ENCODE measurements at regions not wholly inside any gene's neighbourhood (a gene's known extent, or its start where the extent isn't known, plus 50 kb on each side); places are given as distances from the start of the nearest gene placed in this dataset.

- no peak overlapping the region for H3K27ac ChIP-seq
- H3K4me1 ChIP-seq (replicated peaks), result peaks cover 18% of the 10 kb centered on the region
- H3K36me3 ChIP-seq, result no peaks in the 10 kb centered on the region
- H3K4me3 ChIP-seq, result no peak overlapping the region
- H3K9me3 ChIP-seq (replicated peaks), result no peaks in the 10 kb centered on the region
- no peaks in the 10 kb centered on the region for H3K27me3 ChIP-seq (replicated peaks)
- DNase-seq (ENCODE audit: low read depth in 1 of 2, low spot score in 2 of 2), result no peak
These were observed 72.2 kb upstream of the COL13A1 start for GRCh38 chr10:69729326-69730048.

GRCh38 chr10:69730251-69731156 lies 71.2 kb upstream of the COL13A1 start:
- Histone ChIP-seq H3K27ac (no peak overlapping the region), H3K4me3 (no peak overlapping the region), H3K36me3 (no peaks in the 10 kb centered on the region), H3K27me3 (replicated peaks) (no peaks in the 10 kb centered on the region), H3K9me3 (replicated peaks) (no peaks in the 10 kb centered on the region), H3K4me1 (replicated peaks) (peaks cover 20% of the 10 kb centered on the region)
- DNase-seq (ENCODE audit: low read depth in 1 of 2, low spot score in 2 of 2), result no peak

GRCh38 chr10:69731184-69731583 lies 70.5 kb upstream of the COL13A1 start:
- H3K36me3 ChIP-seq, result no peaks in the 10 kb centered on the region
- H3K27me3 ChIP-seq (replicated peaks), result no peaks in the 10 kb centered on the region
- no peak overlapping the region for H3K4me3 ChIP-seq
- DNase-seq (ENCODE audit: low read depth in 1 of 2, low spot score in 2 of 2), result peak; percentile 54 to 57
- no peak overlapping the region for H3K27ac ChIP-seq
- no peaks in the 10 kb centered on the region for H3K9me3 ChIP-seq (replicated peaks)
- peaks cover 20% of the 10 kb centered on the region for H3K4me1 ChIP-seq (replicated peaks)

GRCh38 chr10:69731698-69732097 lies 70.0 kb upstream of the COL13A1 start:
- Histone ChIP-seq H3K27me3 (replicated peaks) (no peaks in the 10 kb centered on the region), H3K4me1 (replicated peaks) (peaks cover 20% of the 10 kb centered on the region), H3K27ac (no peak overlapping the region), H3K4me3 (no peak overlapping the region), H3K9me3 (replicated peaks) (no peaks in the 10 kb centered on the region), H3K36me3 (no peaks in the 10 kb centered on the region)
- no peak for DNase-seq (ENCODE audit: low read depth in 1 of 2, low spot score in 2 of 2)

- H3K36me3 ChIP-seq, result no peaks in the 10 kb centered on the region
- no peak overlapping the region for H3K27ac ChIP-seq
- peaks cover 20% of the 10 kb centered on the region for H3K4me1 ChIP-seq (replicated peaks)
- H3K9me3 ChIP-seq (replicated peaks), result no peaks in the 10 kb centered on the region
- DNase-seq (ENCODE audit: low read depth in 1 of 2, low spot score in 2 of 2), result no peak
- no peaks in the 10 kb centered on the region for H3K27me3 ChIP-seq (replicated peaks)
- H3K4me3 ChIP-seq, result no peak overlapping the region
These were observed 69.4 kb upstream of the COL13A1 start for GRCh38 chr10:69732147-69732825.

- H3K9me3 ChIP-seq (replicated peaks), result no peaks in the 10 kb centered on the region
- H3K4me1 ChIP-seq (replicated peaks), result peaks cover 20% of the 10 kb centered on the region
- no peak overlapping the region for H3K4me3 ChIP-seq
- H3K27ac ChIP-seq, result no peak overlapping the region
- no peaks in the 10 kb centered on the region for H3K36me3 ChIP-seq
- H3K27me3 ChIP-seq (replicated peaks), result no peaks in the 10 kb centered on the region
- DNase-seq (ENCODE audit: low read depth in 1 of 2, low spot score in 2 of 2), result no peak
These were observed 68.9 kb upstream of the COL13A1 start for GRCh38 chr10:69732826-69733150.

GRCh38 chr10:69733791-69734261 lies 67.9 kb upstream of the COL13A1 start:
- Histone ChIP-seq H3K4me3 (no peak overlapping the region), H3K4me1 (replicated peaks) (peaks cover 20% of the 10 kb centered on the region), H3K27ac (no peak overlapping the region), H3K36me3 (no peaks in the 10 kb centered on the region), H3K27me3 (replicated peaks) (no peaks in the 10 kb centered on the region), H3K9me3 (replicated peaks) (no peaks in the 10 kb centered on the region)
- no peak for DNase-seq (ENCODE audit: low read depth in 1 of 2, low spot score in 2 of 2)

- no peak for DNase-seq (ENCODE audit: low read depth in 1 of 2, low spot score in 2 of 2)
- no peak overlapping the region for H3K4me3 ChIP-seq
- H3K36me3 ChIP-seq, result no peaks in the 10 kb centered on the region
- H3K9me3 ChIP-seq (replicated peaks), result no peaks in the 10 kb centered on the region
- H3K27me3 ChIP-seq (replicated peaks), result no peaks in the 10 kb centered on the region
- no peak overlapping the region for H3K27ac ChIP-seq
- peaks cover 26% of the 10 kb centered on the region for H3K4me1 ChIP-seq (replicated peaks)
These were observed 67.3 kb upstream of the COL13A1 start for GRCh38 chr10:69734416-69734796.

- Histone ChIP-seq H3K27me3 (replicated peaks) (no peaks in the 10 kb centered on the region), H3K36me3 (no peaks in the 10 kb centered on the region), H3K4me1 (replicated peaks) (peaks cover 31% of the 10 kb centered on the region), H3K27ac (no peak overlapping the region), H3K9me3 (replicated peaks) (no peaks in the 10 kb centered on the region), H3K4me3 (no peak overlapping the region)
- DNase-seq (ENCODE audit: low read depth in 1 of 2, low spot score in 2 of 2), result no peak
These were observed 66.8 kb upstream of the COL13A1 start for GRCh38 chr10:69734797-69735468.

- no peak overlapping the region for H3K27ac ChIP-seq
- H3K27me3 ChIP-seq (replicated peaks), result no peaks in the 10 kb centered on the region
- peaks cover 30% of the 10 kb centered on the region for H3K4me1 ChIP-seq (replicated peaks)
- H3K9me3 ChIP-seq (replicated peaks), result no peaks in the 10 kb centered on the region; the same call in 1 of the 2 replicates
- no peaks in the 10 kb centered on the region for H3K36me3 ChIP-seq
- H3K4me3 ChIP-seq, result no peak overlapping the region
- no peak for DNase-seq (ENCODE audit: low read depth in 1 of 2, low spot score in 2 of 2)
These were observed 64.6 kb upstream of the COL13A1 start for GRCh38 chr10:69736886-69737641.

GRCh38 chr10:69738071-69738470 lies 63.6 kb upstream of the COL13A1 start:
- no peaks in the 10 kb centered on the region; the same call in 1 of the 2 replicates for H3K9me3 ChIP-seq (replicated peaks)
- no peak for DNase-seq (ENCODE audit: low read depth in 1 of 2, low spot score in 2 of 2)
- no peaks in the 10 kb centered on the region for H3K36me3 ChIP-seq
- peaks cover 30% of the 10 kb centered on the region for H3K4me1 ChIP-seq (replicated peaks)
- H3K4me3 ChIP-seq, result no peak overlapping the region
- no peak overlapping the region for H3K27ac ChIP-seq
- no peaks in the 10 kb centered on the region for H3K27me3 ChIP-seq (replicated peaks)

GRCh38 chr10:69738858-69739435 lies 62.8 kb upstream of the COL13A1 start:
- no peaks in the 10 kb centered on the region; the same call in 1 of the 2 replicates for H3K9me3 ChIP-seq (replicated peaks)
- H3K27ac ChIP-seq, result no peak overlapping the region
- no peak for DNase-seq (ENCODE audit: low read depth in 1 of 2, low spot score in 2 of 2)
- no peak overlapping the region for H3K4me3 ChIP-seq
- no peaks in the 10 kb centered on the region for H3K27me3 ChIP-seq (replicated peaks)
- peaks cover 27% of the 10 kb centered on the region for H3K4me1 ChIP-seq (replicated peaks)
- no peaks in the 10 kb centered on the region for H3K36me3 ChIP-seq

Data from SJSA1 (cell line).